HG03280 (cell line): ENCODE measurements at regions not wholly inside any gene's neighbourhood (a gene's known extent, or its start where the extent isn't known, plus 50 kb on each side); places are given as distances from the start of the nearest gene placed in this dataset.

Experiments
- ATAC-seq: cut with Tn5 transposase; IDR thresholded peaks from one replicate; pipeline ENCODE4 v1.9.1; 2021; ENCODE audit warnings: mild to moderate bottlenecking, moderate library complexity; ENCODE audit not compliant: unreplicated experiment

GRCh38 chr2:128797092-128797491, 478.4 kb upstream of the HS6ST1 start:
- ATAC-seq: no peak

GRCh38 chr2:128797533-128797932, 478.9 kb upstream of the HS6ST1 start:
- peak; percentile 49 for ATAC-seq

GRCh38 chr2:128797937-128798336, 479.3 kb upstream of the HS6ST1 start:
- ATAC-seq: peak; percentile 73

- no peak for ATAC-seq
These were observed 480.0 kb upstream of the HS6ST1 start for GRCh38 chr2:128798502-128799283.

GRCh38 chr2:128799284-128799552, 480.6 kb upstream of the HS6ST1 start:
- no peak for ATAC-seq

- no peak for ATAC-seq
These were observed 481.1 kb upstream of the HS6ST1 start for GRCh38 chr2:128799730-128800129.

GRCh38 chr2:128801576-128801975, 482.9 kb upstream of the HS6ST1 start:
- ATAC-seq: no peak

- ATAC-seq: no peak
These were observed 484.6 kb upstream of the HS6ST1 start for GRCh38 chr2:128803222-128803621.

- no peak for ATAC-seq
These were observed 486.6 kb upstream of the HS6ST1 start for GRCh38 chr2:128805237-128805636.

GRCh38 chr2:128805918-128806317, 487.2 kb upstream of the HS6ST1 start:
- ATAC-seq: no peak

- no peak for ATAC-seq
These were observed 488.6 kb upstream of the HS6ST1 start for GRCh38 chr2:128807317-128807716.

- ATAC-seq: no peak
These were observed 490.0 kb upstream of the HS6ST1 start for GRCh38 chr2:128808462-128809258.

GRCh38 chr2:128809259-128809636, 490.6 kb upstream of the HS6ST1 start:
- no peak for ATAC-seq

GRCh38 chr2:128809880-128810279, 491.2 kb upstream of the HS6ST1 start:
- ATAC-seq: no peak

- no peak for ATAC-seq
These were observed 493.7 kb upstream of the HS6ST1 start for GRCh38 chr2:128812183-128812940.

GRCh38 chr2:128813352-128814034, 494.8 kb upstream of the HS6ST1 start:
- ATAC-seq: no peak

GRCh38 chr2:128815248-128815647, 496.6 kb upstream of the HS6ST1 start:
- no peak for ATAC-seq

GRCh38 chr2:128817171-128817570, 498.5 kb upstream of the HS6ST1 start:
- ATAC-seq: no peak

- no peak for ATAC-seq
These were observed 499.1 kb upstream of the HS6ST1 start for GRCh38 chr2:128817813-128818212.

GRCh38 chr2:128818248-128818647, 499.6 kb upstream of the HS6ST1 start:
- ATAC-seq: no peak
